OCI-LY1 (cell line): ENCODE measurements at regions not wholly inside any gene's neighbourhood (a gene's known extent, or its start where the extent isn't known, plus 50 kb on each side); places are given as distances from the start of the nearest gene placed in this dataset.
"Not testable (repeated sequence)": the region's sequence is repeated elsewhere in the genome, so short reads cannot be mapped to it uniquely, and the experiment has no call there.

ENCODE experiments used
- EZH2 ChIP-seq: fragments of 200-600 bp; sonication (generic), shearing (Covaris generic); IDR thresholded peaks from 2 replicates; pipeline ENCODE4 v1.8.0; 2017; ENCODE audit warnings: borderline replicate concordance, mixed run types, mild to moderate bottlenecking, antibody characterized with exemption, low read length, moderate library complexity, mixed read lengths
- TF ChIP-seq, protein P1 (sequence below): fragments of 200-600 bp; sonication (generic), shearing (Covaris generic); IDR thresholded peaks from 2 replicates; pipeline ENCODE4 v1.5.1; 2017; ENCODE audit warnings: mild to moderate bottlenecking, antibody characterized with exemption, low read length, moderate library complexity, mixed read lengths

- TF ChIP-seq, protein P1, sequence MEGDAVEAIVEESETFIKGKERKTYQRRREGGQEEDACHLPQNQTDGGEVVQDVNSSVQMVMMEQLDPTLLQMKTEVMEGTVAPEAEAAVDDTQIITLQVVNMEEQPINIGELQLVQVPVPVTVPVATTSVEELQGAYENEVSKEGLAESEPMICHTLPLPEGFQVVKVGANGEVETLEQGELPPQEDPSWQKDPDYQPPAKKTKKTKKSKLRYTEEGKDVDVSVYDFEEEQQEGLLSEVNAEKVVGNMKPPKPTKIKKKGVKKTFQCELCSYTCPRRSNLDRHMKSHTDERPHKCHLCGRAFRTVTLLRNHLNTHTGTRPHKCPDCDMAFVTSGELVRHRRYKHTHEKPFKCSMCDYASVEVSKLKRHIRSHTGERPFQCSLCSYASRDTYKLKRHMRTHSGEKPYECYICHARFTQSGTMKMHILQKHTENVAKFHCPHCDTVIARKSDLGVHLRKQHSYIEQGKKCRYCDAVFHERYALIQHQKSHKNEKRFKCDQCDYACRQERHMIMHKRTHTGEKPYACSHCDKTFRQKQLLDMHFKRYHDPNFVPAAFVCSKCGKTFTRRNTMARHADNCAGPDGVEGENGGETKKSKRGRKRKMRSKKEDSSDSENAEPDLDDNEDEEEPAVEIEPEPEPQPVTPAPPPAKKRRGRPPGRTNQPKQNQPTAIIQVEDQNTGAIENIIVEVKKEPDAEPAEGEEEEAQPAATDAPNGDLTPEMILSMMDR, result not testable (repeated sequence)
- not testable (repeated sequence) for TF ChIP-seq EZH2
These were observed 49.8 kb upstream of the POMZP3 start for GRCh38 chr7:76676890-76677289.
